Sciatic nerve (tissue), 2 donors: ENCODE measurements at regions not wholly inside any gene's neighbourhood (a gene's known extent, or its start where the extent isn't known, plus 50 kb on each side); places are given as distances from the start of the nearest gene placed in this dataset.
"Not testable (repeated sequence)": the region's sequence is repeated elsewhere in the genome, so short reads cannot be mapped to it uniquely, and the experiment has no call there.

ENCODE experiments used
- ATAC-seq: fragments of 200-7000 bp; cut with Tn5 transposase; one replicate; pipeline ENCODE4 v1.9.1; 2020; ENCODE audit warnings: mild to moderate bottlenecking, moderate library complexity
- DNase-seq: peaks from one replicate; pipeline ENCODE4 v3.0.0-alpha.2; 2020; ENCODE audit warnings: low spot score
- intact Hi-C: fragments of 100-400 bp; cut with DNase I; formaldehyde crosslinking; loops from one replicate; pipeline ENCODE4 v1.14.2; 2022
- donor health status: DM: no; HTN: no; CAD: no.
- donor health status: DM: no; HTN: no; CAD: no.

GRCh38 chr1:78336751-78337150 is 154.0 kb upstream of the PTGFR start:
- DNase-seq, intact Hi-C loops, ATAC-seq: not testable (repeated sequence)

- intact Hi-C loops: no loop called here
- no peak for DNase-seq
- ATAC-seq: no peak
Measured at GRCh38 chr1:78339490-78339889, 151.3 kb upstream of the PTGFR start.

- intact Hi-C loops: no loop called here
- DNase-seq: no peak
Measured at GRCh38 chr1:78340006-78340405, 150.8 kb upstream of the PTGFR start.

DNA sequence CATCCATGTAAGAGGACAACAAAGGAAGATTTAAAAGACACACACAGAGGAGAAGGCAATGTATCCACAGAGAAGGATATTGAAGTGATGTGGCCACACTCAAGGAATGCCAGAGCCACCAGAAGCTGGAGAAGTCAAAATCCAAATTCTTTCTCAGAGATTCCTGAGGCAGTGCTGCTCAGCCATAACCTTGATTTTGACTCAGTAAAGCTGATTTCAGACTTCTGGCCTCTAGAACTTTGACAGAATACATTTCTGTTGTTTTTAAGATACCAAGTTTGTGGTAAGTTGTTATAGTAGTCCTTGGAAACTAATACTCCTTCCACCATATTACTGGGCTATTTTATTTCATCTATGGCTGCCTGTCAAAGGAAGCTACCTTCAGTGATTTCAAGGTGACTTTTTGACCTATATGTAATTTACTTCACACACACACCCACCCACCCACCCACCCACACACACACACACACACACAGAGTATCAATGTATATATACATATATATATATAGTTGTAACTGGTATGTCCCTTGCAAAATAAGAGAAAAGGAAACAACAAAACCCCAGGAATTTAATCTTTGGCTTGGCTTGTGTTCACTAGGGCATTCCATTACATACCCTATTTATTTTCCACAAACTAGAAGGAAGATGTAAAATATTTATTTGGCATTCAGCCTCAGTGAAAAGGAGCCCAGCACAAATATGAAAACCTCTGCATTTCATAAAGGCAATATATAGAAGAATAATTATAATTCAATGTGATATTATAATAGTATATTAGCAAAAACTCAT is 142.1 kb upstream of the PTGFR start:
- no peak for ATAC-seq
- intact Hi-C loops: no loop called here
- no peak for DNase-seq

More at GRCh38 chr1:78340006-78340405, 150.8 kb upstream of the PTGFR start:
- no peak for ATAC-seq

GRCh38 chr1:78351551-78352216 is 139.1 kb upstream of the PTGFR start:
- no peak for DNase-seq
- intact Hi-C loops: no loop called here
- no peak for ATAC-seq

DNA sequence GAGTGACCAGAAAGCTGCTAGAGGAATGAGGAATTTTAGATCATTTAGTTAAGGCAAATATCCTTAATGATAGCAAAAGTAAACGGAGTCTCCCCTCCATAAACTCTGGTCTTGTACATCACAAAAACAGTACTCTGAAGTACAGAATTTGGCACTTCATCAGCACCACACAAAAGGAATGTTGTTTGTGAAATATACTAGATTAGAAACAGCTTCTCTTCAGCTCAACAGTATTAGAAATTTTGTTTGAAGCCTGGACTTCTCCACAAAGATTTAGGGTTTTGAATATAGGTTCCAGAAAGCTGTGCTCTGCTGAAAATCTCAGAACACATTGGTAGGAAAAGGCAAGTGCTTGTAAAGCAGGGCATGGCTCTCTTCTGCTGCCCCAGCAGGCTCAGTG is 135.1 kb upstream of the PTGFR start:
- peak; percentile 62 for ATAC-seq
- intact Hi-C loops: no loop called here
- DNase-seq: no peak

DNA sequence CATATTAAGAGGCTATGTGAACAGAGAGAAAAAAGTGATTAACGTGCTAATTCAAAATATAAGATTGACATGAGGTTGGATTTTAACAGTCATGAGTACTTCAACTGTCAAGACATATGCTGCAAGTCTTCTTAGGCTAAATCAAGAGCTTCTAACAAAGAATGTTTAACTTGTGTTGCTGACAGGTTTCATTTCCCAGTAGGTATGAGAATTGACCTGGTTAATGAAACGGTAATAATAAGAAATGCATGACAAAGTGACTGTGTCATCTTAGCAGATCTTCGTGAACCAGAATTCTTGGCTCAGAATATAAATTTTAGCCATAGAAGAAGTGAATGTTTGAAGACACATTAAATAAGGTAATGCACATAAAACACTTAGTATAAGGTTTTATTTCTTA is 132.6 kb upstream of the PTGFR start:
- DNase-seq (no peak), ATAC-seq (no peak)
- intact Hi-C loops: no loop called here

- DNase-seq (no peak), ATAC-seq (no peak)
- intact Hi-C loops: no loop called here
Measured at GRCh38 chr1:78359666-78360065, 131.1 kb upstream of the PTGFR start.

- ATAC-seq (no peak), DNase-seq (no peak)
- intact Hi-C loops: no loop called here
Measured at GRCh38 chr1:78360584-78360983, 130.2 kb upstream of the PTGFR start.

GRCh38 chr1:78367700-78368099 is 123.1 kb upstream of the PTGFR start:
- DNase-seq: no peak
- no peak for ATAC-seq
- intact Hi-C loops: no loop called here

DNA sequence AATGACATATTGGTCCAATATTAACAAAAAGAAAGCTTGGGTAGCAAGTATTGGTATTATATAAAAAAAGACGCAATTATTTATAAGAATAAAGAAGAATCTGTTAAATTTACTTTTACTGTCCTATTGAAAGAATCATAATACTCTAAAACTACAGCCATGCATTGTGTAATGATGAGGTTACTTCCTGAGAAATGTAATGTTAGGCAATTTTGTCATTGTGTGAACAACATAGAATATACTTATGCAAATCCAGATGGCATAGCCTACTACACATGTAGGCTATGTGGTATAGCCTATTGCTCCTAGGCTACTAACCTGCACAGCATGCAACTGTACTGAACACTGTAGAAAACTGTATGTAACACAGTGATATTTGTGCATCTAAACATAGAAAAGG is 121.2 kb upstream of the PTGFR start:
- intact Hi-C loops: no loop called here
- DNase-seq: no peak
- ATAC-seq: no peak

DNA sequence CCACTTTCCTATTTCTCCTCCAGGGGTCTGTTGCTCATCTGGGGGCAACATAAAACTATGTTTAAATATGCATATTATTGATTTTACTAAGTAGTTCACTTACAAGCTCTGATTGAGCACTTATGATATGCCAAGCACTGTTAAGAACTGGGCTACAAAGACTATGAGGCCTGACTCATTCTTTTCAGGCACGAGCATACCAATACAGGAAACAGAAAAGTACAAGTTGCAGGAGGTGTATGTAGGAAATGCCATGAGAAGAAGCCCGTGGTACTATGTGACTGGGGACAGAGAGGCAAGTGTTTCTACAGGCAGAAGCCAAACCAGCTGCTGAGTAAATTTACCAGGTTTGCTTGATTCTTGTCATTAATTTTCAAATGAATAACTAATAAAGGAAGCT is 120.4 kb upstream of the PTGFR start:
- peak; percentile 55 for ATAC-seq
- intact Hi-C loops: no loop called here
- DNase-seq: no peak

- intact Hi-C loops: no loop called here
- DNase-seq (no peak), ATAC-seq (peak; percentile 92)
Measured at GRCh38 chr1:78370779-78371482, 119.8 kb upstream of the PTGFR start.

- DNase-seq (no peak), ATAC-seq (no peak)
Measured at GRCh38 chr1:78373676-78374075, 117.1 kb upstream of the PTGFR start.

DNA sequence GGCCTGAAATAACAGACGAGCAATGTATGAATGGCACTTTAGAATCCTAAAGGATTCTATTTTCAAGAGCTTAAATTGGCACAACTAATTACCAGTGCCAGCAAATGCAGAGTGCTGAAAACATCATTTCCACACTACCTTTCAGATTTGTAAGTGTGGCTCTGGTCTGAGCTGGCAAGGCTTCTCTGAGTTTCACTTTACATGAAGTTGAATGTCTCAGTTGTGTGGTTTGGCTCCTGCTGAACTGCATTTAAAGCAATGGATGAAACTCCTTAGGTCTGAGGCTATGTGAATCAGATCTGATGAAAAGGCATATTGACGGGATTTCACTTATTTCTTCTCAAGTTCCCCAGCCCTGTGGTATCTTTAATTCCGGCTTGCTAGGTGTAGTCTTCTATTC is 114.8 kb upstream of the PTGFR start:
- intact Hi-C loops: no loop called here
- ATAC-seq (peak; percentile 27), DNase-seq (no peak)

More at GRCh38 chr1:78373676-78374075, 117.1 kb upstream of the PTGFR start:
- intact Hi-C loops: no loop called here

- ATAC-seq: no peak
- no peak for DNase-seq
- intact Hi-C loops: no loop called here
Measured at GRCh38 chr1:78377356-78377928, 113.3 kb upstream of the PTGFR start.

DNA sequence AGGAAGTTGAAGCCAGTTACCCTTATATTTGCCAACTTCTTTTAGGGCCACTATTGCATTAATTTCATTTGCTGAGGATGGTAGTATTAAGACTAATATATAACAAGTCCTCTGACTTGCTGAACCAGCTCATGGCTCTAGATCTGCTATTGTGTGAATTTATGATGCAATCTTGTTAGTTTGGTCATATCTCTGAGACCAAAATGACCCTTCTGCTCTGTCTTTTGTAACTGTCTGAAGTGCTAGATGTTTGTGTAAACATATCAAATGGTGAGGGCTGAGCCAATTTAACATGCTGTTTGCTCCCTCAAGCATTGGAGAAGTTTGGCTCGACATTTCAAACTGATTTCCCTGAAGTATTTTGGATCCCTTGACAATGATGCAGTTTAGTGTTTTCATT is 106.9 kb upstream of the PTGFR start:
- intact Hi-C loops: no loop called here
- DNase-seq (no peak), ATAC-seq (no peak)

DNA sequence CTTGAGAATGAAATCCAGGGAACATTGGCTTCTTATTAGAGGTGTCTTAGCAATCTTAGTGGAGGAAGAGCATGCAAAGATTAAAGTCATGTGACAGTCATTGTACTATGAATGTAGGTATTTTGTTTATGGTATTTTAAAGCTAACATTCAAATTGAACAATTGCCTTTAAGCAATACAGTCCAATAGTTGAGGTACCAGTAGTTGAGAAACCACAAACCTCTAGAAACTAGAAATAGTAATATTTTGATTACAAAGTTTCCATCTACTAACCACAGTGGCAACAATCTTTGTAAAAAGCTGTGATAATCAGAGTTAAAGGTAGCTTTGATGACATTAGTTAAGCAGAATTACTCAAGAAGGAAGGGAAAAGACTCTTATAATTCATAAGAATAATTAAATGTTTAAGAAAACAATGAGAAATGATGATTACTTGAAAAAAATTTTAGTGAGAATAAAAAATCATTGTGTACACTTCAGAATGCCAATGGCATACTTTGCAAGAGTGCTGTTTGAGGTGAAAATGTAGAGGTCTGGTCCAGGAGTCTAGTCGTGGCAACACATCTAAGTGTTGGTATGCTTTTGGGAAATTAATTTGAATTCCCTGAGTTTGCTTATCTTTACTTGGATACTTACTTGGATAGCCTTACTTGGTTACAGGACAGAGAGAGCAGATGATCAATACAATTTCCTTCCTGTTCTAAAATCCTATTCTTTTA is 104.9 kb upstream of the PTGFR start:
- ATAC-seq: no peak
- intact Hi-C loops: no loop called here
- DNase-seq: no peak

- DNase-seq: no peak
- intact Hi-C loops: no loop called here
- ATAC-seq: peak; percentile 25
Measured at GRCh38 chr1:78387201-78387600, 103.6 kb upstream of the PTGFR start.
